Astrocyte of the cerebellum (primary cell): ENCODE measurements at regions not wholly inside any gene's neighbourhood (a gene's known extent, or its start where the extent isn't known, plus 50 kb on each side); places are given as distances from the start of the nearest gene placed in this dataset.
A peak's percentile ranks its signal among the peaks of the same experiment; 100 is the strongest.

Experiments
- DNase-seq: peaks from one replicate; pipeline ENCODE4 v3.0.0-alpha.2; 2011; ENCODE audit warnings: low read depth
- H3K4me3 ChIP-seq: 2 replicates; pipeline ENCODE4 v1.5.1; 2011; ENCODE audit warnings: mild to moderate bottlenecking, low read depth, low read length, moderate library complexity
- CTCF ChIP-seq: IDR thresholded peaks from 2 replicates; pipeline ENCODE4 v1.5.1; 2012; ENCODE audit warnings: low read length, low read depth, moderate library complexity, mild to moderate bottlenecking; ENCODE audit errors: missing control alignments
- in situ Hi-C: cut with HindIII; loops from 2 replicates; pipeline ENCODE4 v1.10.0; 2017; ENCODE audit warnings: low sequenced_read_pairs

DNA sequence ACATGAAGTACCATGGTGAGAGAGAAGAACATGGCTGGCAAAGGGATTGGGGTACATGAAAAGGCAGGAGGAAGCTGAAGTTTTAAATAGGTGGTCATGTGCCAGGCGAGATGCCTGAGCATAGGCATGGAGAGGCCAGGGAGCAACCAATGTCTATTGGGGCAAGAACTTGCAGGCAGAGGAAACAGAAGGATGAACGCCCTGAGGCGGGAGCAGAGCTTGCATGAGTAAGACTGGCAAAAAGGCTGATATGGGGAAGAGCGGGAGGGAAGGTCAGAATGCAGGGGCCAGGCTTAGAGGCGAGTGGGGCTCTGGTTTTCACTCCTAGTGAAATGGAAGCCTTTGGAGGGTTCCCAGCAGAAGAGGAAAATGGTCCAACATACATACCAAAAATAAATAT is 52.5 kb upstream of the VSTM5 start:
- TF ChIP-seq CTCF = no peak
- H3K4me3 ChIP-seq = no peak overlapping the region
- no peak for DNase-seq
- in situ Hi-C loops = no loop called here

DNA sequence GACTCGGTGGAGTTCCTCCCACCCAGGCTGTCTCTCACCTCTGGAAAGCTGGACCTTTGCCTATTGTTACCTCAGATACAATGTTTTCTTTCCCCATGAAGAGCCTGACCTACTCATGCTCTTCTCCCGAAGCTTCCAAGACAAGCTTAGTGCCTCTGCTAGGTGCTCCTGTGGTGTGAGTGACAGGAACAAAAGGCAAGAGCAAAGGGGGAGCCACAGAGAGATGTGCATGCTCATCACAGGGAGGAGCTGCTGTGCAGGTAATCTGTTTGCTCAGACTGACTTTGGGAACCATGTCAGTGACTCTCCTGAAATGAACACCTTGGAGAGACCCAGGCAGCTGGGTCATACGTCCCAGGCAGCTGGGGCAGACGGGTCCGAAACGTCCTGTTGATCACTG is 53.6 kb upstream of the VSTM5 start:
- in situ Hi-C loops = no loop called here
- TF ChIP-seq CTCF = no peak
- H3K4me3 ChIP-seq = no peak overlapping the region
- no peak for DNase-seq

DNA sequence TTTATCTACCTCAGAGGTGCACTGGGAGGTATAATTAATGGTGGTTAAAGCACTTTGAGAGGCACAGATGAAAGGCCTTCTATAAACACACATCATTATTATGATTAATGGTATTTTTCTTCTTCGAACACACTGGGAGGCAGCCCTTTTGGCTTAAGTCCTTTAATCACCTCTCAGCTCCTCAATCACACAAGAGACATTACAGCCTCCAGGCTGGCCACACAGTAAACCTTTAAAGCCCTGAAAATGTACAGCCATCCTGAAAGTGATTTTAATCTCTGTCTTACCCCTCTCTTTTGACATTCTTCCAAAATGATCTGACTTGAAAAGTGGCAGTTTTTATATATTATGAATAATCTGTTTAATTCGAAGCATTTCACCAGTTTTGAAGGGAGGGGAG is 54.3 kb upstream of the VSTM5 start:
- DNase-seq = no peak
- no peak overlapping the region for H3K4me3 ChIP-seq
- in situ Hi-C loops = no loop called here
- TF ChIP-seq CTCF = no peak

DNA sequence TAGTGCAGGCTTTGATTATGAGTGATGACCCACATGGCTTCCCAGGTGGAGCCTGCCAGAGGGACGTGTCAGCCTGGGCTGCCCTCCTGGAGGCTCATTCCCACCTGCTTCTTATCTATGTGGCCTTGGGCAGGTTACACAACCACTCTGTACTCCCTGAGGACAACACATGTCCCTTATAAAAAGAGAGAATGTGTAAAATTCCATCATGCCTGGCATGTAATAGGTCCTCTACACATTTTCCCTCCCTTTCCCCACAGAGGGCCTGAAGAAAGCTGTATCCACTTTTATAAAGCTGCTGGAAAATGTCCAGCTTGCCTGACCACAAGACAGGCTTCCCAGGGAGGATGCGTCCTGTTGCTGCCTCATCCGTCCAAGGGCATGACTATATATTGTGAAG is 55.0 kb upstream of the VSTM5 start:
- no peak overlapping the region for H3K4me3 ChIP-seq
- peak; percentile 55 for DNase-seq
- in situ Hi-C loops = no loop called here
- no peak for TF ChIP-seq CTCF

DNA sequence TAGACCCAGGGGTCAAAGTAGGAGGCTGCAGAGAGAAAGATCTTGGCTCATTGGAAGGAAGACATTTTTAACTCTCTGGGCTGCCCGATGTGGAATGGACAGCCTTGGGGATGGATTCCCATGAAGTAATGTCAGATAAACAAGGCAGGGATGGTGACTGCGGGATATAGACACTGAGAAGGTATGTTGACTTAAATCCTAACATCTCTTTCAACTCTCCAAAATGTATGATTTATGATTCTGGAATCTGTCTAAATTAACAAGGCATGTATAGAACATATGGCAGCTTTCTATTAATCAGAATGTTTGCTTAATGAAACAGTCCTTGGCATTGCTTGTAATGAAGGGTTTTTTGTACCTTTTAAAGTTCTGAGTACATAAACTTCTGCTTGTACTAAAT is 56.1 kb upstream of the VSTM5 start:
- in situ Hi-C loops = no loop called here
- TF ChIP-seq CTCF = no peak
- no peak for DNase-seq
- no peak overlapping the region for H3K4me3 ChIP-seq

- H3K4me3 ChIP-seq = no peak overlapping the region
- in situ Hi-C loops = no loop called here
- DNase-seq = no peak
- no peak for TF ChIP-seq CTCF
These were observed 57.5 kb upstream of the VSTM5 start for GRCh38 chr11:93907901-93908300.

- no peak for TF ChIP-seq CTCF
- no peak overlapping the region for H3K4me3 ChIP-seq
- DNase-seq = peak; percentile 78
- in situ Hi-C loops = no loop called here
These were observed 58.3 kb upstream of the VSTM5 start for GRCh38 chr11:93908689-93909088.
